CD14-positive monocyte (primary cell): ENCODE measurements at regions not wholly inside any gene's neighbourhood (a gene's known extent, or its start where the extent isn't known, plus 50 kb on each side); places are given as distances from the start of the nearest gene placed in this dataset.

Experiments
- DNase-seq, 3 donors: peaks; one replicate each; pipeline ENCODE4 v3.0.0-alpha.2; 2011 to 2022
- H2AFZ ChIP-seq: 2 replicates; pipeline ENCODE4 v1.6.0; 2012; ENCODE audit warnings: mild to moderate bottlenecking, low read depth, low read length, inconsistent platforms; ENCODE audit not compliant: insufficient read depth, poor library complexity, severe bottlenecking
- H3K27ac ChIP-seq, 2 donors: 1 replicate in 1 of 2; 2 replicates in 1 of 2; pipeline ENCODE4 v1.5.1; 2012 to 2013; ENCODE audit warnings: low read length in 2 of 2, control low read depth in 1 of 2, inconsistent platforms in 1 of 2, low read depth in 1 of 2, mild to moderate bottlenecking in 1 of 2
- H3K27me3 ChIP-seq, 2 donors: one replicate each; pipeline versions ENCODE4 v1.6.0 to v1.6.1; 2011 to 2013; ENCODE audit warnings: low read length in 2 of 2; ENCODE audit not compliant: control insufficient read depth in 2 of 2, insufficient read depth in 2 of 2
- H3K36me3 ChIP-seq, 2 donors: replicated peaks in 1 of 2; 1 replicate in 1 of 2; 2 replicates in 1 of 2; pipeline versions ENCODE4 v1.5.1 to v1.6.1; 2012 to 2013; ENCODE audit warnings: low read length in 2 of 2, control low read depth in 1 of 2, inconsistent platforms in 1 of 2, mild to moderate bottlenecking in 1 of 2; ENCODE audit not compliant: insufficient read depth in 2 of 2, control insufficient read depth in 1 of 2
- H3K4me1 ChIP-seq, 2 donors: 1 replicate in 1 of 2; 2 replicates in 1 of 2; pipeline versions ENCODE4 v1.5.1 to v1.6.1; 2012 to 2013; ENCODE audit warnings: low read length in 2 of 2, control low read depth in 1 of 2, inconsistent platforms in 1 of 2, mild to moderate bottlenecking in 1 of 2, moderate library complexity in 1 of 2; ENCODE audit not compliant: insufficient read depth in 2 of 2, control insufficient read depth in 1 of 2
- H3K4me2 ChIP-seq: replicated peaks from 2 replicates; pipeline ENCODE3; 2012; ENCODE audit warnings: low read length, moderate library complexity, mild to moderate bottlenecking; ENCODE audit not compliant: poor library complexity, severe bottlenecking; ENCODE audit errors: extremely low read depth
- H3K4me3 ChIP-seq, 3 experiments: fragments of 200-600 bp in 1 of 3; sonication (generic) in 1 of 3; replicated peaks in 1 of 3; 1 replicate in 2 of 3; 2 replicates in 1 of 3; pipeline ENCODE4 v1.5.1; 2011 to 2013; ENCODE audit warnings: low read length in 3 of 3, mild to moderate bottlenecking in 3 of 3, control low read depth in 2 of 3, low read depth in 2 of 3, inconsistent platforms in 1 of 3, moderate library complexity in 1 of 3
- H3K79me2 ChIP-seq: 2 replicates; pipeline ENCODE4 v1.6.0; 2012; ENCODE audit warnings: mild to moderate bottlenecking, control low read depth, inconsistent platforms, low read length, moderate library complexity; ENCODE audit not compliant: insufficient read depth
- H3K9ac ChIP-seq: 2 replicates; pipeline ENCODE4 v1.6.0; 2017; ENCODE audit warnings: low read length, mild to moderate bottlenecking; ENCODE audit not compliant: insufficient read depth, poor library complexity, severe bottlenecking
- H3K9me3 ChIP-seq, 2 donors: replicated peaks in 1 of 2; 1 replicate in 1 of 2; 2 replicates in 1 of 2; pipeline versions ENCODE4 v1.5.1 to v1.6.1; 2012 to 2013; ENCODE audit warnings: low read length in 2 of 2, control low read depth in 1 of 2; ENCODE audit not compliant: control insufficient read depth in 1 of 2, insufficient read depth in 1 of 2
- H4K20me1 ChIP-seq: 2 replicates; pipeline ENCODE4 v1.6.0; 2012; ENCODE audit warnings: mild to moderate bottlenecking, low read length, control low read depth, moderate library complexity; ENCODE audit not compliant: insufficient read depth
- H3K27ac Mint-ChIP-seq, 7 donors: one replicate each; pipeline ENCODE4 v1.8.0; 2020; ENCODE audit warnings: mild to moderate bottlenecking in 7 of 7, mixed read lengths in 7 of 7, moderate library complexity in 6 of 7, inconsistent platforms in 2 of 7
- H3K27me3 Mint-ChIP-seq, 3 donors: one replicate each; pipeline ENCODE4 v1.8.0; 2021 to 2022; ENCODE audit warnings: low read depth in 3 of 3, mild to moderate bottlenecking in 3 of 3, mixed read lengths in 3 of 3, moderate library complexity in 3 of 3, inconsistent platforms in 1 of 3
- H3K36me3 Mint-ChIP-seq, 2 donors: one replicate each; pipeline ENCODE4 v1.8.0; 2020; ENCODE audit warnings: mixed read lengths in 2 of 2, inconsistent platforms in 1 of 2, mild to moderate bottlenecking in 1 of 2
- H3K4me1 Mint-ChIP-seq: one replicate; pipeline ENCODE4 v1.8.0; 2020; ENCODE audit warnings: mild to moderate bottlenecking, mixed read lengths
- H3K4me3 Mint-ChIP-seq, 2 donors: one replicate each; pipeline ENCODE4 v1.8.0; 2020; ENCODE audit warnings: mild to moderate bottlenecking in 2 of 2, mixed read lengths in 2 of 2, moderate library complexity in 1 of 2
- H3K9me3 Mint-ChIP-seq, 7 donors: one replicate each; pipeline ENCODE4 v1.8.0; 2020 to 2022; ENCODE audit warnings: mixed read lengths in 7 of 7, mild to moderate bottlenecking in 6 of 7, moderate library complexity in 6 of 7, inconsistent platforms in 2 of 7
- WGBS: methylation state at CpG from one replicate; pipeline ENCODE4 v1.1.5; 2013; ENCODE audit warnings: missing lambda C conversion rate; ENCODE audit not compliant: insufficient coverage; 5-methylcytosine and 5-hydroxymethylcytosine counted together
- intact Hi-C, 2 donors: fragments of 100-400 bp; cut with micrococcal nuclease; formaldehyde crosslinking; loops; one replicate each; pipeline versions ENCODE4 v1.15.0 to v1.15.1; 2023
- TF ChIP-seq, protein P1 (sequence below): fragments of 200-600 bp; IDR thresholded peaks from one replicate; pipeline ENCODE4 v1.8.0; 2022; ENCODE audit warnings: antibody characterized with exemption, mild to moderate bottlenecking

- Histone ChIP-seq H2AFZ (no peak overlapping the region), H3K4me2 (no peak overlapping the region), H3K4me3 (no peak overlapping the region), H3K9ac (no peak overlapping the region), H3K27ac (no peak overlapping the region), H3K9me3 (peaks cover 0 to 2% of the 10 kb centered on the region in 2 donors), H3K36me3 (no peaks in the 10 kb centered on the region), H3K4me1 (no peaks in the 10 kb centered on the region), H3K79me2 (no peaks in the 10 kb centered on the region), H3K27me3 (no peaks in the 10 kb centered on the region), H4K20me1 (no peaks in the 10 kb centered on the region)
- intact Hi-C loops, result no loop called here
- TF ChIP-seq, protein P1, sequence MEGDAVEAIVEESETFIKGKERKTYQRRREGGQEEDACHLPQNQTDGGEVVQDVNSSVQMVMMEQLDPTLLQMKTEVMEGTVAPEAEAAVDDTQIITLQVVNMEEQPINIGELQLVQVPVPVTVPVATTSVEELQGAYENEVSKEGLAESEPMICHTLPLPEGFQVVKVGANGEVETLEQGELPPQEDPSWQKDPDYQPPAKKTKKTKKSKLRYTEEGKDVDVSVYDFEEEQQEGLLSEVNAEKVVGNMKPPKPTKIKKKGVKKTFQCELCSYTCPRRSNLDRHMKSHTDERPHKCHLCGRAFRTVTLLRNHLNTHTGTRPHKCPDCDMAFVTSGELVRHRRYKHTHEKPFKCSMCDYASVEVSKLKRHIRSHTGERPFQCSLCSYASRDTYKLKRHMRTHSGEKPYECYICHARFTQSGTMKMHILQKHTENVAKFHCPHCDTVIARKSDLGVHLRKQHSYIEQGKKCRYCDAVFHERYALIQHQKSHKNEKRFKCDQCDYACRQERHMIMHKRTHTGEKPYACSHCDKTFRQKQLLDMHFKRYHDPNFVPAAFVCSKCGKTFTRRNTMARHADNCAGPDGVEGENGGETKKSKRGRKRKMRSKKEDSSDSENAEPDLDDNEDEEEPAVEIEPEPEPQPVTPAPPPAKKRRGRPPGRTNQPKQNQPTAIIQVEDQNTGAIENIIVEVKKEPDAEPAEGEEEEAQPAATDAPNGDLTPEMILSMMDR, result no peak
- no peak overlapping the region for H3K4me3 Mint-ChIP-seq
- peaks cover 0 to 5% (median 4%) of the 10 kb centered on the region in 7 donors for H3K9me3 Mint-ChIP-seq
- H3K36me3 Mint-ChIP-seq, result no peaks in the 10 kb centered on the region
- DNase-seq, result no peak
- H3K27me3 Mint-ChIP-seq, result peaks cover 0 to 3% (median 0%) of the 10 kb centered on the region in 3 donors
- WGBS, result 91% methylated on average over 3 of the region's 4 CpGs
- no peak overlapping the region for H3K27ac Mint-ChIP-seq
- no peaks in the 10 kb centered on the region for H3K4me1 Mint-ChIP-seq
These were observed 148.1 kb upstream of the ZNF608 start for GRCh38 chr5:124894541-124894940.

DNA sequence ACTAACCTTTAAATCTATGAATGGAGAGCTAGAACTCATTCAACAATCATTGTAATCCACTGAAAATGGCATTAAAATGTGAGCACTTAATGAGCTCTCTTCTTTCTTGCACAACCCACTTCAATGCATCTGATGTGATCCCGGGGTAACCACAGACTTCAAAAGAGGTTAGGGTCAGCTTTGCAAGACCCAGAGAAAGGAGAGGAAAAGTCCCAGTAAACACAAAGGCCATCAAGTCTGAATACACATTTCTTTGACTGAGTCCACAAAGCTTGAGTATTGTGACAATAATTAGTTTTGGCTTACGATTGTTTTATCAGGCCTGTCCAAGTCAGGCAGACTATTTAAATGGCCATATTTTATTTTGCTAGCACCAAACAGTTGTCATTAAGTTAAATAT lies 148.8 kb upstream of the ZNF608 start:
- Histone ChIP-seq H3K4me2 (no peak overlapping the region), H3K27ac (no peak overlapping the region), H3K9ac (no peak overlapping the region), H2AFZ (no peak overlapping the region), H4K20me1 (no peaks in the 10 kb centered on the region), H3K4me3 (no peak overlapping the region), H3K27me3 (no peaks in the 10 kb centered on the region), H3K4me1 (no peaks in the 10 kb centered on the region), H3K79me2 (no peaks in the 10 kb centered on the region), H3K36me3 (no peaks in the 10 kb centered on the region), H3K9me3 (peaks cover 0 to 2% of the 10 kb centered on the region in 2 donors)
- no peak for DNase-seq
- no peak overlapping the region for H3K27ac Mint-ChIP-seq
- peaks cover 0 to 5% (median 4%) of the 10 kb centered on the region in 7 donors for H3K9me3 Mint-ChIP-seq
- H3K4me1 Mint-ChIP-seq, result no peaks in the 10 kb centered on the region
- no peaks in the 10 kb centered on the region for H3K36me3 Mint-ChIP-seq
- no peak overlapping the region for H3K4me3 Mint-ChIP-seq
- no CpG with 5 or more reads among the region's 2 CpGs for WGBS
- TF ChIP-seq, protein P1, result no peak
- intact Hi-C loops, result no loop called here
- peaks cover 0 to 1% (median 0%) of the 10 kb centered on the region in 3 donors for H3K27me3 Mint-ChIP-seq
